Mammary epithelial cell (primary cell): ENCODE measurements at regions not wholly inside any gene's neighbourhood (a gene's known extent, or its start where the extent isn't known, plus 50 kb on each side); places are given as distances from the start of the nearest gene placed in this dataset.

Experiments used
- CTCF ChIP-seq, 2 donors: IDR thresholded peaks in 1 of 2; conservative IDR thresholded peaks in 1 of 2; 2 replicates each; pipeline ENCODE4 v1.5.1; 2011 to 2012; ENCODE audit warnings: inconsistent platforms in 2 of 2, low read length in 2 of 2, mild to moderate bottlenecking in 2 of 2, control low read depth in 1 of 2, low read depth in 1 of 2; ENCODE audit not compliant: insufficient read depth in 1 of 2; ENCODE audit errors: extremely low read depth in 1 of 2
- EZH2 ChIP-seq: IDR thresholded peaks from 2 replicates; pipeline ENCODE4 v1.6.1; 2012; ENCODE audit warnings: low read length, inconsistent platforms, borderline replicate concordance

- TF ChIP-seq EZH2 (no peak), CTCF (conservative IDR thresholded peaks at IDR 0.05 in 1 of 2, IDR thresholded peaks at IDR 0.05 in 1 of 2; ENCODE audit: extremely low read depth in 1 of 2, insufficient read depth in 1 of 2, low read depth in 1 of 2, low read length in 2 of 2) (no peak)
Measured at GRCh38 chr12:87827638-87828264, 201.4 kb downstream of the C12orf50 start.
